ENCODE measurements at regions not wholly inside any gene's neighbourhood (a gene's known extent, or its start where the extent isn't known, plus 50 kb on each side); places are given as distances from the start of the nearest gene placed in this dataset.

DNA sequence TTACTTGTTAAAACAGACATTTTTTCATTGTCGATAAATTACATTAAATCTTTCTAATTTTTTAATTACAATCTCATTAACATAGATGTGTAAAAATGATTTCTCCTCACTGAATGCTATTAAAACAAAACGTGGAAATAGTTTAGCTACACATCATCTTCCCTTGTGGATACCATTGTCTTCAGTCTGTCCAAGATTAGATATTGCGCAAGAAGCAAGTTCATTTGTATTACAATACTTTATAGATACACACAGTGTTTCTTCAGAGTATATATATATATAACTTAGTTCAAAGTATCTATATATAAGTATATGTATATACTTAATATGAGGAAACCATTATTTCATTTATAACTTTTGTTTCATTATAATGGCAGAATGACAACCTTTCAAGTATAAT lies 883.3 kb upstream of the CNTN5 start:
- no peak overlapping the region for H3K27ac ChIP-seq
- intact Hi-C loops (cut with DNase I), result no loop called here

DNA sequence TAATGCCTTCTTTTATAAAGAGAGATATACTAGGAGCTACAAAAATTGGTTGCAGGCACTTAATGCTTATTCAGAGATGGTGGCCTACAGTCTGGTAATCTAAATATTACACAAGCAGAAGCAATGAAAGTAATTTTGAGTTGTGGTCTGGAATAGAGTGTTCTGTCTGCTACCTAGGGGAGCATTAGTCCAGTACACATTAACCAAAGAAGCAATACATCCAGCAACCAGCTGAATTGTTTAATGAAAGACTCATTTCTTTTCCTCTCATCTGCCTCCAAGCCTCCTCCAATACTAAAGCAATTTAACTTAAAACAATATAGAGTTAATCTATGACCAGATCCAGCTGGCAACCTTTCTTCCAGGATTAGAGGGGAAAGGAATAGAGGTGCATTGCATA lies 877.1 kb upstream of the CNTN5 start:
- no peak for DNase-seq
- intact Hi-C loops (cut with DNase I), result no loop called here

More for the DNA sequence above, 883.3 kb upstream of the CNTN5 start:
- H3K9me3 ChIP-seq, result no peaks in the 10 kb centered on the region
- DNase-seq, result no peak
- 83 to 84% methylated on average over 3 of the region's 3 CpGs for WGBS, 2 donors
- H3K27me3 ChIP-seq, result no peaks in the 10 kb centered on the region
- no peaks in the 10 kb centered on the region for H3K36me3 ChIP-seq
- H3K4me3 ChIP-seq (replicated peaks in 1 of 3), result no peak overlapping the region
- no peaks in the 10 kb centered on the region for H3K4me1 ChIP-seq
- TF ChIP-seq, protein P1, sequence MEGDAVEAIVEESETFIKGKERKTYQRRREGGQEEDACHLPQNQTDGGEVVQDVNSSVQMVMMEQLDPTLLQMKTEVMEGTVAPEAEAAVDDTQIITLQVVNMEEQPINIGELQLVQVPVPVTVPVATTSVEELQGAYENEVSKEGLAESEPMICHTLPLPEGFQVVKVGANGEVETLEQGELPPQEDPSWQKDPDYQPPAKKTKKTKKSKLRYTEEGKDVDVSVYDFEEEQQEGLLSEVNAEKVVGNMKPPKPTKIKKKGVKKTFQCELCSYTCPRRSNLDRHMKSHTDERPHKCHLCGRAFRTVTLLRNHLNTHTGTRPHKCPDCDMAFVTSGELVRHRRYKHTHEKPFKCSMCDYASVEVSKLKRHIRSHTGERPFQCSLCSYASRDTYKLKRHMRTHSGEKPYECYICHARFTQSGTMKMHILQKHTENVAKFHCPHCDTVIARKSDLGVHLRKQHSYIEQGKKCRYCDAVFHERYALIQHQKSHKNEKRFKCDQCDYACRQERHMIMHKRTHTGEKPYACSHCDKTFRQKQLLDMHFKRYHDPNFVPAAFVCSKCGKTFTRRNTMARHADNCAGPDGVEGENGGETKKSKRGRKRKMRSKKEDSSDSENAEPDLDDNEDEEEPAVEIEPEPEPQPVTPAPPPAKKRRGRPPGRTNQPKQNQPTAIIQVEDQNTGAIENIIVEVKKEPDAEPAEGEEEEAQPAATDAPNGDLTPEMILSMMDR (IDR thresholded peaks at IDR 0.05), result no peak

DNA sequence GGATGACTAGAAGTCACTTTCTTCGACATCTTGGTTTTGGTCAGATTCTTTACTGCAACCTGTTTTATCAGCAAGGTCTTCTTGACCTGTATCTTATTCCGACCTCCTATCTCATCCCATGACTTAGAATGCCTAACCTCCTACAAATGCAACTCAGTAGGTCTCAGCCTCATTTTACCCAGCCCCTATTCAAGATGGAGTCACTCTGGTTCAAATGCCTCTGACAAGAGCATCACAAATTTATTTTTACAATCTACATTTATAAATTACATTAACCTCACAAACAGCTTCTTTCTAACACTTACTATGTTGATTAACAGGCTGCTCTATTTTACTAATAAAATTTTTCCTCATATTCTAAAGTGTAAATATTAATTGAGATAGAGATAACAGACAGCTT lies 867.0 kb upstream of the CNTN5 start:
- Histone ChIP-seq H3K9me3 (no peaks in the 10 kb centered on the region), H3K4me3 (replicated peaks in 1 of 3) (no peak overlapping the region), H3K36me3 (no peaks in the 10 kb centered on the region), H3K27ac (no peak overlapping the region), H3K27me3 (no peaks in the 10 kb centered on the region), H3K4me1 (no peaks in the 10 kb centered on the region)
- intact Hi-C loops (cut with DNase I), result no loop called here
- no peak for DNase-seq
- WGBS, 2 donors, result 84 to 85% methylated on average over 2 of the region's 2 CpGs
- TF ChIP-seq POLR2A (IDR thresholded peaks at IDR 0.05), result no peak
- TF ChIP-seq, protein P1 (IDR thresholded peaks at IDR 0.05), result no peak

More for the DNA sequence above, 877.1 kb upstream of the CNTN5 start:
- no peaks in the 10 kb centered on the region for H3K36me3 ChIP-seq
- TF ChIP-seq, protein P1 (IDR thresholded peaks at IDR 0.05), result no peak
- no peak for TF ChIP-seq POLR2A (IDR thresholded peaks at IDR 0.05)
- no peak overlapping the region for H3K27ac ChIP-seq
- H3K9me3 ChIP-seq, result no peaks in the 10 kb centered on the region
- H3K4me1 ChIP-seq, result no peaks in the 10 kb centered on the region
- H3K27me3 ChIP-seq, result no peaks in the 10 kb centered on the region
- H3K4me3 ChIP-seq (replicated peaks in 1 of 3), result no peak overlapping the region

DNA sequence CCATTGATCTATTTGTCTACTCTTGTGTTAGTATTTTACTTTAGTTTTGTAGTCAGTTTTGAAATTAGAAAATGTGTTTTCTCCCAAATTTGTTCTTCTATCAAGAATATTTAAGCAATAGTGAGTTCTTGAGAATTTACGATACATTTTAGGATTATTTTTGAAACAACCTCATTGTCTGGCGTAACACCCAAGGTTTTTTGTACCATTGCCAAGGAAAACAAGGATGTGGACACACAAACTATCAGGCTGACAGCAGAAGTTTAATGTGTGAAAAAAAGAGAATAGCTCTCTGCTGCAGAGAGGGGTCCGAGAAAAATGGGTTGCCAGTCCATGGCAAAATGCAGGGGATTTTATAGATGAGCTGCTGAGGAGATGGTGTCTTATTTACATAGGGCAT lies 865.1 kb upstream of the CNTN5 start:
- no peaks in the 10 kb centered on the region for H3K36me3 ChIP-seq
- WGBS, 2 donors, result 67 to 81% methylated on average over 3 of the region's 3 CpGs
- H3K4me3 ChIP-seq (replicated peaks in 1 of 3), result no peak overlapping the region
- no peak overlapping the region for H3K27ac ChIP-seq
- H3K27me3 ChIP-seq, result no peaks in the 10 kb centered on the region
- no peaks in the 10 kb centered on the region for H3K9me3 ChIP-seq
- DNase-seq, result no peak
- H3K4me1 ChIP-seq, result no peaks in the 10 kb centered on the region
- intact Hi-C loops (cut with DNase I), result no loop called here
- no peak for TF ChIP-seq POLR2A (IDR thresholded peaks at IDR 0.05)
- TF ChIP-seq, protein P1 (IDR thresholded peaks at IDR 0.05), result no peak

DNA sequence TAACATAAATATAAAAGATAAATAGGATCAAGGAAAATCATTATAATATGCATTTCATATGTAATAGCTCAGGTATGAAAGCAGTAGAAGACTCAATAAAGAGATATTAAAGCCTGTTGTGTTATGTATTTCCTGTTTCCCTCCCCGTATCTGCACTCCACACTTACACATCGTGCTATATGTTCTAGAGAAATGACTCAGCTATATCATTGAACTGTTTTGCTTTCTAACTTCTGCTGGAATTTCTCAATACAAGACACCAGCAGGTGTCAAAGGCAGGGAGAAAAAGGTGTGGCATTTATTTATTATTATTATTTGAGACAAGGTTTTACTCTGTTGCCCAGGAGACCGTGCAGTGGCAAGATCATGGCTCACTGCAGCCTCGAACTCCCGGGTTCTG lies 842.8 kb upstream of the CNTN5 start:
- WGBS, 2 donors, result 76 to 83% methylated on average over 5 of the region's 5 CpGs
- DNase-seq, result no peak
- intact Hi-C loops (cut with DNase I), result no loop called here
- no peaks in the 10 kb centered on the region for H3K4me1 ChIP-seq
- H3K4me3 ChIP-seq (replicated peaks in 1 of 3), result no peak overlapping the region
- H3K36me3 ChIP-seq, result no peaks in the 10 kb centered on the region
- TF ChIP-seq, protein P1 (IDR thresholded peaks at IDR 0.05), result no peak
- TF ChIP-seq POLR2A (IDR thresholded peaks at IDR 0.05), result no peak
- H3K27ac ChIP-seq, result no peak overlapping the region
- no peaks in the 10 kb centered on the region for H3K27me3 ChIP-seq
- no peaks in the 10 kb centered on the region for H3K9me3 ChIP-seq
